PFSK-1 (cell line): ENCODE measurements at regions not wholly inside any gene's neighbourhood (a gene's known extent, or its start where the extent isn't known, plus 50 kb on each side); places are given as distances from the start of the nearest gene placed in this dataset.
A peak's percentile ranks its signal among the peaks of the same experiment; 100 is the strongest.

ENCODE experiments used
- FOXP2 ChIP-seq: optimal IDR thresholded peaks from 2 replicates; pipeline ENCODE3; 2011; ENCODE audit warnings: borderline replicate concordance, control low read depth, inconsistent platforms; ENCODE audit not compliant: insufficient read depth; ENCODE audit errors: extremely low read length, extremely low read depth
- POLR2AphosphoS5 ChIP-seq: IDR thresholded peaks from 2 replicates; pipeline ENCODE4 v1.6.1; 2012; ENCODE audit warnings: low read depth, mild to moderate bottlenecking, control low read depth, low read length, moderate library complexity
- REST ChIP-seq, 2 experiments: IDR thresholded peaks; 2 replicates each; pipeline versions ENCODE4 v1.6.1 to v1.8.0; 2011 to 2012; ENCODE audit warnings: low read depth in 2 of 2, low read length in 2 of 2, control low read depth in 1 of 2, inconsistent platforms in 1 of 2, mild to moderate bottlenecking in 1 of 2, moderate library complexity in 1 of 2; ENCODE audit not compliant: insufficient read depth in 1 of 2
- SIN3A ChIP-seq: IDR thresholded peaks from 2 replicates; pipeline ENCODE4 v1.6.1; 2012; ENCODE audit warnings: mild to moderate bottlenecking, low read length, moderate library complexity, borderline replicate concordance; ENCODE audit not compliant: insufficient read depth
- TAF1 ChIP-seq: IDR thresholded peaks from 2 replicates; pipeline ENCODE4 v1.6.1; 2012; ENCODE audit warnings: low read length, control low read depth, borderline replicate concordance; ENCODE audit not compliant: insufficient read depth

GRCh38 chr1:234722904-234723720 is 113.1 kb upstream of the IRF2BP2 start:
- TF ChIP-seq SIN3A (peak; percentile 17; the same call in 1 of the 2 replicates), POLR2AphosphoS5 (no peak), FOXP2 (no peak), TAF1 (peak; percentile 63; the same call in 1 of the 2 replicates), REST (IDR thresholded peaks at IDR 0.05; ENCODE audit: insufficient read depth in 1 of 2, low read depth in 2 of 2, low read length in 2 of 2) (no peak)

GRCh38 chr1:234722270-234722704 is 112.3 kb upstream of the IRF2BP2 start:
- TF ChIP-seq POLR2AphosphoS5 = no peak
- TF ChIP-seq REST (IDR thresholded peaks at IDR 0.05; ENCODE audit: insufficient read depth in 1 of 2, low read depth in 2 of 2, low read length in 2 of 2) = no peak

- TF ChIP-seq SIN3A (peak; percentile 37; the same call in 1 of the 2 replicates), TAF1 (no peak; the same call in 1 of the 2 replicates)
These were observed 111.7 kb upstream of the IRF2BP2 start for GRCh38 chr1:234721476-234722269.

- TF ChIP-seq TAF1 (no peak), POLR2AphosphoS5 (no peak), FOXP2 (no peak), SIN3A (no peak)
These were observed 110.9 kb upstream of the IRF2BP2 start for GRCh38 chr1:234720709-234721441.

GRCh38 chr1:234719454-234720251 is 109.7 kb upstream of the IRF2BP2 start:
- no peak for TF ChIP-seq TAF1
- TF ChIP-seq SIN3A = no peak
- TF ChIP-seq REST (IDR thresholded peaks at IDR 0.05; ENCODE audit: insufficient read depth in 1 of 2, low read depth in 2 of 2, low read length in 2 of 2) = no peak
- TF ChIP-seq POLR2AphosphoS5 = no peak
- no peak for TF ChIP-seq FOXP2
